CD4-positive, alpha-beta T cell treated with Interleukin-17A for 4 hours (primary cell): ENCODE measurements at regions not wholly inside any gene's neighbourhood (a gene's known extent, or its start where the extent isn't known, plus 50 kb on each side); places are given as distances from the start of the nearest gene placed in this dataset.
"Not testable (repeated sequence)": the region's sequence is repeated elsewhere in the genome, so short reads cannot be mapped to it uniquely, and the experiment has no call there.

Experiments
- DNase-seq: peaks from one replicate; pipeline ENCODE4 v3.0.0-alpha.2; 2020; ENCODE audit warnings: mixed read lengths

DNA sequence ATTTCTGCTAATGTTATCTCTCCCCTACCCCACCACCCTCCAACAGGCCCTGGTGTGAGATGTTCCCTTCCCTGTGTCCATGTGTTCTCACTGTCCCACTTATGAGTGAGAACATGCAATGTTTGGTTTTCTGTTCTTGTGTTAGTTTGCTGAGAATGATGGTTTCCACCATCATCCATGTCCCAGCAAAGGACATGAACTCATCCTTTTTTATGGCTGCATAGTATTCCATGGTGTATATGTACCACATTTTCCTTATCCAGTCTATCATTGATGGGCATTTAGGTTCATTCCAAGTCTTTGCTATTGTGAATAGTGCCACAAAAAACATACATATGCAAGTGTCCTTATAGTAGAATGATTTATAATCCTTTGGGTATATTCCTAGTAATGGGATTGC lies 104.5 kb downstream of the ZNF33B start:
- DNase-seq = not testable (repeated sequence)

GRCh38 chr10:42532996-42533395 lies 105.4 kb downstream of the ZNF33B start:
- no peak for DNase-seq

DNA sequence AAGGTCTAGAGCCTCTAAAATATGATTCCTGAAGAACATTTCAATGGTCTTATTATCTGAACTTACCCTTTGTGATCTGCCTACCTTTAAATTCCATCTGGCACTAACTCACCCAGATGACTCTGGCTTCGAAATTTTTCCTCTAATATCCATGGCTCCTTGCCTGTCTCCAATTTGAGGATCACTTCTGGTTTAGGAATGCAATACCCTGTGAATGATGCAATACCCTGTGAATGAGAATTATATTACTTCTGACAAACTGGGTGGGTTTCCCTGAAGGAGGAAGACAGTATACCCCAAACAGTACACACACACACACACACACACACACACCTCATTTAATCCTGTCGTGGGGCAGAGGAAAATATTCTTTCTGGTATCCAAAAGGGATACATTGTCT lies 115.3 kb downstream of the ZNF33B start:
- DNase-seq = no peak

GRCh38 chr10:42519761-42520460 lies 118.5 kb downstream of the ZNF33B start:
- DNase-seq = no peak

DNA sequence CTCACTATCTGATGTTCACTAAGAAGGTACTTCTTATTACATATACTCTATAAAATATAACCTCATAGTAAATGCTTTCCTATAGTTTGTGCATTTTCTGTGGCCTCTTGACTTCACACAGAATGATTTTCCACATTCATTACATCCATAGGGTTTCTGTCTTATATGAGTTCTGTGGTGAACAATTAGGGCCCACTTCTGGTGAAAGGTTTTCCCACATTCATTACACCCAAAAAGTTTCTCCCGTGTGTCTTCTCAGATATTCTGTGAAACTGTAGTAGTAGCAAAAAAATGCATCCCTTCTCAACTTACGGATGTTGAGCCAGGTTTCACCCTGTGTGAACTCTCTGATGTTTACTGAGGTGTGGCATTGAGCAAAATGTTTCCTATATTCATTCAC lies 119.3 kb downstream of the ZNF33B start:
- no peak for DNase-seq

GRCh38 chr10:42513921-42514320 lies 124.4 kb downstream of the ZNF33B start:
- DNase-seq = no peak

DNA sequence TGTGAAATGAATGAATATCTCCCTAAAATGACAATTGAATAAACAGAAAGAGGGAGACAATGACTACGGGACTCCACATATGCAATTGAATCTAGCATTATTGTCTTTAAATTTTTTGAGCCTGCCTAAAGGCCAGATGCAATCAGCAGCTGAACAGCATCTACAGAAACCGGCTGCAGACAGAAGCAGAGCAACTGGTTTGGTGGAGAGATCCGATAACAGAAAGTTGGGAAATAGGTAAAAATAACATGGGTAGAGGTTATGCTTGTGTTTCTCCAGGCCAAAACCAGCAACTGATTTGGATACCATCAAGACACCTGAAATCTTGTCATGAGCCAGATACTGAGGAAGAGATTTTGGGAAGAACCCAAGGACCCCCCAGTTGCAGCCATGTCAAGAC lies 146.6 kb downstream of the ZNF33B start:
- no peak for DNase-seq

DNA sequence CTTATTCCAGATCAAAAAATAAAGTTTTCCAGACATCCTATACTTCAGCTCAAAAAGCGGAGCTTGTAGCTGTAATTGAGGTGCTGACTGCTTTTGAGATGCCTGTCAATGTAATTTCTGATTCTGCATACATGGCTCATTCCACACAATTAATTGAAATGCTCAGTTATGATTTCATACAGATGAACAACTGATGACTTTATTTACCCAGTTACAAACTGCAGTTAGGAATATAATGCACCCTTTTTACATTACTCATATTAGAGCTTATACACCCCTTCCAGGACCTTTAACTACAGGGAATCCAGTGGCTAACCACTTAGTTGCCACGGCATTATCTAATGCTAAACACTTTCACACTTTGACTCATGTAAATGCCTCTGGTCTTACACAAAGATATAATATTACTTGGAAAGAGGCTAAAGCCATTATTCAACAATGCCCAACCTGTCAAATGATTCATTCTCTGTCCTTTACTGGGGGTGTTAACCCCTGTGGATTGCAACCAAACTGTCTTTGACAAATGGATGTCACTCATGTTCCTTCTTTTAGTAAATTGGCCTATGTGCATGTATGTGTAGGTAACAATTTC lies 147.3 kb downstream of the ZNF33B start:
- DNase-seq = no peak

DNA sequence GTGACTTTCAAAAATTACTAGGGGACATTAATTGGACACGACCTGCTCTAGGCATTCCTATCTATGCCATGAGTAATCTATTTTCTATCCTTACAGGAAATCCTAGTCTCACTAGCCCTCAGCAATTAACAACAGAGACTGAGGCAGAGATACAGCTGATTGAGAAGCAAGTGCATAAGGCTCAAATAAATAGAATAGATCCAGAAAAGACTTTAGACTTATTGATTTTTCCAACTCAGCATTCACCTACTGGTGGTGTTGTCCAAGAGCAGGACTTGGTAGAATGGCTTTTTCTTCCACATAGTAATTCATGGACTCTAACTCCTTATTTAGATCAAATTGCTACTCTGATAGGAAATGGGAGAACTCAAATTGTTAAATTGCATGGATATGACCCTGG lies 148.0 kb downstream of the ZNF33B start:
- no peak for DNase-seq

GRCh38 chr10:42488416-42488815 lies 150.0 kb downstream of the ZNF33B start:
- DNase-seq = no peak

- DNase-seq = no peak
Observed at GRCh38 chr10:42482411-42482810, 156.0 kb downstream of the ZNF33B start.

- no peak for DNase-seq
Observed at GRCh38 chr10:42479057-42479456, 159.3 kb downstream of the ZNF33B start.

GRCh38 chr10:42477170-42477569 lies 161.2 kb downstream of the ZNF33B start:
- DNase-seq = no peak

DNA sequence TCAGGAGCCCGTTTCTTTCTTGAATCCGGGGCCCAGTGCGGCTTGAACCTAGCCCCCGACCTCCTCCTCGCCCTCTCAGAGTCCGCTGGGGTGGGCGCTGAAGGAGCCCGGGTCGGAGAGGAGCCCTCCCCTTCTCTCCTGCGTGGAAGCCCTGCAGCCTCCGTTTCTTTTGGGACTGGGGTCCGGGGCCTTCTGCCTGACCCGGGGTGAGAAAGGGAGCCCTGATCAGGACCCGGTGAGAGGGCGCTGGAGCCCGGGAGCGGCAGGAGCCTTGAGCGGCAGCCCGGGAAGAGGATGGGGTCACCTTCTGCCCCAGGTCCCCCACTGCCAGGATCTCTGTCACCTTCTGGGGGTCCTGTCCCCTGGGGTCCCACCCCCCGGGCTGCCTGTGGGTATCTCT lies 162.3 kb downstream of the ZNF33B start:
- no peak for DNase-seq

DNA sequence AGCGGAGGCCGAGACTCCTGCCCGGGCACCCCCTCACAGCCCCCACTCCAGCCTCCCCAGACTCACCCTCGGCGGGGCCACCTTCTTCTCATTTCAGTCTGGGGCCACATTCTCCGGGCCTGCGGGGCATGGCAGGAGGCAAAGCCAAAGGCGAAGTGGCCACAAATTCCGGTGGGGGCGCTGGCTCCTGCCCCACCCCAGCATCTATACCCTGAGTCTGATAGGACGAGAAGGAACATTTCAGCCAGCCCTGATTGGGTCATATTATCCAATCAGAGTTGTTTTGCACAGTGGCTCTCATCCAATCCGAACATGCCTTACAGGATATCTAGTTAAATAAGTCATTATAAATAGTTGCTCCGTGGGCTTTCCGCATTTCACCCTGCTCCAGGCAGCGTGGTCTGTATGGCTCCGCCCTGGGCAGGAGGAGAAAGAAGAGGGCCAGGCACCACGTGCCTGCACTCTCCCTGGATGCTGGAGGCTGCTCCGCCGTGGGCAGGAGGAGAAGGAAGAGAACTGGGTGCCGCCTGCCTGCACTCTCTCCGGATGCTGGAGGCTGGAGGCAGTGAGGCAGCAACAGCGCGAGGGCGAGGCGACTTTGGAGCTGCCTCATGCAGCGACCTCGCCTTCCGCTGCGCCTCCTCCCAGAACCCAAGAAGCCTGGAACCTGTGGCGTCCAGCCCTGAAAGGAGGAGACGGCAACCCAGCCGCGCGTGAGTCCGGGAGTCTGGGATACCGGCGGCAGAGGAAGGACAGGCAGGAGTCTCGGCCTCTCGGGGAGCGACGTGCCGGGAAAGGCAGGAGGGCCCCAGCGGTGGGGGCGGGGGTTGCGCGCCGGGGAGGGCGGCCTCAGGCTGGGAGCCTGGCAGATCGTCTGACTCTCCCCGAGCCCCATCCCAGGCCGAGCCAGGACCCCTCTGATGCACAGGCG lies 162.9 kb downstream of the ZNF33B start:
- DNase-seq = no peak

DNA sequence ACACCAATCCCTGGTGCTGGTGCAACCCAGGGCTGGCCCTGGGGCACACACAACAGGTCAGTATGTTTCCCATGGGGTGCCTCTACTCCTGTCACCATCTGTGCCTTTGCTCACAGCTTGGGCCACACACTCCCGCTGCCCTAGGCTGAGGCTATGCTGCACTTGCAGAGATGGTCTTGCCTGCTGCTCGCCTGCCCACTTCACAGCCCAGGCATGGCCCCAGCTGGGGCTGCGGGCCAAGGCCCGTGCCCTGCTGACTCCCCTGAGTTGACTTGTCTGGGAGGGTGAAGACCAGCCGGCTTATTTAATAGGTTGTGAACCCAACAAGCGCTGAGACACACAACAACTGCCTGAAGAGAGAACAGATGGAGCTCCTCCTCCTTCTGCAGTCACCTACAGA lies 184.1 kb downstream of the ZNF33B start:
- no peak for DNase-seq

DNA sequence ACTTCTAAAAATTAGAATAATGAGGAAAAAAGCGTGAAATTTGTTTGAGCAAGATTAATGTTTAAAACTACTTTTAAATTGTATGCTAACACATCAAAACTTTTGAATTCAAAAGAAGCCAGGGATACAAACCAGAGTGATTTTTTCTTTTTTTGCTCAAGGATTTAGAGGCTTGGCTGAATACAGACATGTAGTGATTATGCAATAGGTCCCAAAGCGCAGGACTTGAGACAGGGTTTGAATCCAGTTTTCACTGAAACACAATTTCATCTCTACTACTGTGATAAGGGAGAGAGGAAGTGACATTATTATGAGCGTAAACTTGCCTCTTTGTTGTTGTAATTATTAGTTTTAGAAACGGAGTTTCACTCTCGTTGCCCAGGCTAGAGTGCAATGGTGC lies 207.3 kb downstream of the ZNF33B start:
- DNase-seq = no peak

DNA sequence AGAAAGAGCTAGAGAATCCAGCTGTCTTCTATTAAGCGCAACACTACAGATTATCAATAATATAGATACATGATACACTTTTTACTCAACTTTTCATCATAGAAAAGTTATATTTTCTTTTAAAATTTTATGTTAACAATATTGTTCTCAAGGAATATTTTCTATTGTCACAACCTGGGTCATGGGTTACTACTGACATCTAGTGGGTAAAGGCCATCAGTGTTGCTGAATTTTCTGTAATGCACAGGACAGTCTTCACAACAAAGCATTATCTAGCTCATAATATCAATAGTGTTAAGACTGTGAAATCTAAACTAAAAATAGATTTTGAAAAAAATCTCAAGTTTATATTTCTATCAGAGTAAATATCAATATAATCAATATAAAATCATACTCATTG lies 209.8 kb downstream of the ZNF33B start:
- no peak for DNase-seq

- DNase-seq = no peak
Observed at GRCh38 chr10:42422911-42423310, 215.5 kb downstream of the ZNF33B start.

GRCh38 chr10:42421812-42422211 lies 216.6 kb downstream of the ZNF33B start:
- no peak for DNase-seq

DNA sequence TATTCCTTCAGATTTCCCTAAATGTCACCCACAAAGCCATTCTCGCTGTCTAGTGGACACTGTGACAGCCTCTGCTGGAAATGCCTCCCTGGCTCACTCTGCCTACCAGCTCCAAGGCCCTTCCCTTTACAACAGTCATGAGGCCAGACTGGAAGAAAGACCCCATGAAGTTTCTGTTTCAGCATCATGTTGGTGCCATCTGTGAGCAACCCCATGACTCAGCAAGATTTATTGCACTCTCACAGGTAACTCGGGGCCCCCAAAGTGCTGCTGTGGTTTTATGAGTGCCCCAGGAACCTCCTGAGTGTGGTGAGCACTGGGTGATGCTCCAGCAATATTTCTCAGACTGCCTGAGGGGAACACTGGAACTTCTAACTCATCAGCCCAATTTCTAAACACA lies 218.6 kb downstream of the ZNF33B start:
- no peak for DNase-seq

DNA sequence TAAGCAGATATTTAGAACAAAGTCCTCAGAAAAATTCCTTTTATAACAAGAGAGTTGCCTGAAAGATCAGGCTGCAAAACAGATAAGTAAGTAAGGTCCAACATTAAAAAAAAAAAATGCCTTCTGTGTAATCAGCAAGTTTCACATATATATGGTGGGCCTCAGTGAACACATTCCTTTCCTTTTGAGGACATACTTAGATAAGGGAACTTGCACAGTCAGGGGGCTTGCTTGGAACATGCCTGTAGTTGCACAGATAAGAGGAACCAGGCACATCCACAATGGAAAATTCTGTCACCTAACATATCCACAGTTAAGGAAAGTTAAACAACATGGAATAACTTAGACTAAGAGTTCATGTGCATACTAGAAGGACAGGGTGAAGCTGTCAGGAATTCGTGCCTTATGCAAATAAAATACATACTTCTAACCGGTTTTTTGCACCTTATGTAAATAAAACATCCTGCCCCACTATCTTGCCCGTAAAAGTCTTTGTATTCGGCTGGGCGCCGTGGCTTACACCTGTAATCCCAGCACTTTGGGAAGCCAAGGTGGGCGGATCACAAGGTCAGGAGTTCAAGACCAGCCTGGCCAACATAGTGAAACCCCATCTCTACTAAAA lies 257.3 kb downstream of the ZNF33B start:
- no peak for DNase-seq

DNA sequence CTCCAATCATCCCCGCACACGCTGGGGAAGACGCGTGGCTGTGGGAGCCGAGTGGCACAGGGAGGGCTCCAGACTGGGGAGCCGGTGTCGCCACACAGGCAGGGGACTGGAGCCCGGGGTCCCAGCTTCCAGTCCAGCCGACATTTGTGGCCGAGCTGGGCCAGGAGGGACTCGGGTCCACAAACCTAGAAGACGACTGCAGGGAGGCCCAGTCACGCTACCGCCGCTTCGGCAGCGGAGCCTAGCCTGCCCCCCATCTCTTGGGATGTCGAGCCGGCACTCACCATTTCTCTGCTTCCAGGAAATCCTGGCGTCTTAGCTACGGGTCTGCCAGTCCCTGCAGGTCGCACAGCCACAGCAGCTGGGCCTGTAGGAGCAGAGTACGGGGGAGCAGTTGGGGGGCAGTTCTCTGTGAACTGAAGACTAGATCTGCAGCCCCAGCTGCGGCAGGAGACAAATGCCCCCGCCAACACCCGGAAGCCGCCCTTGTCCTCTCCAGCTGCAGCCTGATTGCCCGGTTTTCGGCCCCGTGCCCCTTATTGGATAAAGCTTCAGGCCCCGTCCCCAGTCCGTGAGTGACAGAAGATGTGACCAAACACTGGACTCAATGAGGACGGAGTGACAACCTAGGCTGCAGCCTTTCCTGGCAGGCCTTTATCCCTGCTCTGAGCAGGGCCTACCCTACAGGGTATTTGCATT lies 270.7 kb downstream of the ZNF33B start:
- peak; percentile 4 for DNase-seq
